Mucosa of rectum (tissue), 2 donors: ENCODE measurements at regions not wholly inside any gene's neighbourhood (a gene's known extent, or its start where the extent isn't known, plus 50 kb on each side); places are given as distances from the start of the nearest gene placed in this dataset.
"Not testable (repeated sequence)": the region's sequence is repeated elsewhere in the genome, so short reads cannot be mapped to it uniquely, and the experiment has no call there.

ENCODE experiments used
- H3K27ac ChIP-seq, 2 donors: one replicate each; pipeline ENCODE4 v1.7.0; 2013; ENCODE audit warnings: inconsistent platforms in 2 of 2, low read depth in 2 of 2, low read length in 2 of 2
- H3K27me3 ChIP-seq, 2 donors: one replicate each; pipeline ENCODE4 v1.7.0; 2013; ENCODE audit warnings: low read length in 2 of 2; ENCODE audit not compliant: control insufficient read depth in 2 of 2, insufficient read depth in 2 of 2
- H3K36me3 ChIP-seq, 2 donors: one replicate each; pipeline ENCODE4 v1.7.0; 2013; ENCODE audit warnings: low read length in 2 of 2; ENCODE audit not compliant: control insufficient read depth in 2 of 2, insufficient read depth in 2 of 2
- H3K4me1 ChIP-seq, 2 donors: one replicate each; pipeline ENCODE4 v1.7.0; 2013; ENCODE audit warnings: low read length in 2 of 2, mild to moderate bottlenecking in 1 of 2; ENCODE audit not compliant: control insufficient read depth in 2 of 2, insufficient read depth in 2 of 2
- H3K4me3 ChIP-seq, 2 donors: one replicate each; pipeline ENCODE4 v1.7.0; 2013; ENCODE audit warnings: low read length in 2 of 2
- H3K9ac ChIP-seq, 2 donors: one replicate each; pipeline ENCODE4 v1.7.0; 2013; ENCODE audit warnings: low read length in 2 of 2, low read depth in 1 of 2, mild to moderate bottlenecking in 1 of 2
- H3K9me3 ChIP-seq, 2 donors: one replicate each; pipeline ENCODE4 v1.7.0; 2013; ENCODE audit warnings: low read length in 2 of 2; ENCODE audit not compliant: control insufficient read depth in 2 of 2
- donor health status: healthy.
- donor health status: Normal muscosa, but diverticular disease.

GRCh38 chr6:19892260-19892659, 55.1 kb downstream of the ID4 start:
- Histone ChIP-seq H3K9me3 (no peaks in the 10 kb centered on the region), H3K9ac (no peak overlapping the region), H3K36me3 (no peaks in the 10 kb centered on the region), H3K4me1 (no peaks in the 10 kb centered on the region), H3K27me3 (no peaks in the 10 kb centered on the region), H3K4me3 (no peak overlapping the region), H3K27ac (no peak overlapping the region)

GRCh38 chr6:19895866-19896692, 58.9 kb downstream of the ID4 start:
- no peak overlapping the region for H3K4me3 ChIP-seq
- no peaks in the 10 kb centered on the region for H3K27me3 ChIP-seq
- no peaks in the 10 kb centered on the region for H3K36me3 ChIP-seq
- no peaks in the 10 kb centered on the region for H3K4me1 ChIP-seq
- H3K9me3 ChIP-seq, result no peaks in the 10 kb centered on the region
- no peak overlapping the region for H3K9ac ChIP-seq
- H3K27ac ChIP-seq, result no peak overlapping the region

- H3K9ac ChIP-seq, result no peak overlapping the region
- H3K36me3 ChIP-seq, result no peaks in the 10 kb centered on the region
- no peak overlapping the region for H3K27ac ChIP-seq
Measured at GRCh38 chr6:19896693-19897010, 59.5 kb downstream of the ID4 start.

GRCh38 chr6:19898141-19898740, 61.1 kb downstream of the ID4 start:
- H3K4me1 ChIP-seq, result no peaks in the 10 kb centered on the region
- no peak overlapping the region for H3K27ac ChIP-seq
- no peaks in the 10 kb centered on the region for H3K27me3 ChIP-seq
- no peaks in the 10 kb centered on the region for H3K9me3 ChIP-seq
- no peak overlapping the region for H3K4me3 ChIP-seq
- H3K36me3 ChIP-seq, result no peaks in the 10 kb centered on the region
- no peak overlapping the region for H3K9ac ChIP-seq

More at GRCh38 chr6:19896693-19897010, 59.5 kb downstream of the ID4 start:
- Histone ChIP-seq H3K27me3 (no peaks in the 10 kb centered on the region), H3K4me3 (no peak overlapping the region), H3K4me1 (no peaks in the 10 kb centered on the region), H3K9me3 (no peaks in the 10 kb centered on the region)

GRCh38 chr6:19902201-19902600, 65.0 kb downstream of the ID4 start:
- Histone ChIP-seq H3K27me3 (no peaks in the 10 kb centered on the region), H3K4me1 (no peaks in the 10 kb centered on the region), H3K4me3 (no peak overlapping the region), H3K9ac (no peak overlapping the region), H3K36me3 (no peaks in the 10 kb centered on the region), H3K9me3 (no peaks in the 10 kb centered on the region), H3K27ac (no peak overlapping the region)

GRCh38 chr6:19904408-19904807, 67.2 kb downstream of the ID4 start:
- not testable (repeated sequence) for H3K4me1 ChIP-seq, H3K27me3 ChIP-seq, H3K36me3 ChIP-seq, H3K9ac ChIP-seq, H3K27ac ChIP-seq, H3K4me3 ChIP-seq, H3K9me3 ChIP-seq

GRCh38 chr6:19905584-19905983, 68.4 kb downstream of the ID4 start:
- Histone ChIP-seq H3K27me3 (no peaks in the 10 kb centered on the region), H3K9ac (no peak overlapping the region), H3K27ac (no peak overlapping the region), H3K4me1 (no peaks in the 10 kb centered on the region), H3K4me3 (no peak overlapping the region), H3K36me3 (no peaks in the 10 kb centered on the region), H3K9me3 (no peaks in the 10 kb centered on the region)

- Histone ChIP-seq H3K27me3 (no peaks in the 10 kb centered on the region), H3K9me3 (no peaks in the 10 kb centered on the region), H3K4me1 (no peaks in the 10 kb centered on the region), H3K4me3 (no peak overlapping the region), H3K36me3 (no peaks in the 10 kb centered on the region), H3K9ac (no peak overlapping the region), H3K27ac (no peak overlapping the region)
Measured at GRCh38 chr6:19906171-19906570, 69.0 kb downstream of the ID4 start.

GRCh38 chr6:19911223-19911622, 74.1 kb downstream of the ID4 start:
- no peaks in the 10 kb centered on the region for H3K27me3 ChIP-seq
- no peaks in the 10 kb centered on the region for H3K36me3 ChIP-seq
- H3K9me3 ChIP-seq, result no peaks in the 10 kb centered on the region
- no peak overlapping the region for H3K4me3 ChIP-seq
- H3K4me1 ChIP-seq, result no peaks in the 10 kb centered on the region
- H3K9ac ChIP-seq, result no peak overlapping the region
- no peak overlapping the region for H3K27ac ChIP-seq

GRCh38 chr6:19918436-19918835, 81.3 kb downstream of the ID4 start:
- Histone ChIP-seq H3K4me3 (no peak overlapping the region), H3K4me1 (no peaks in the 10 kb centered on the region), H3K9ac (no peak overlapping the region), H3K36me3 (no peaks in the 10 kb centered on the region), H3K9me3 (peaks cover 0 to 2% of the 10 kb centered on the region in 2 donors), H3K27me3 (no peaks in the 10 kb centered on the region), H3K27ac (no peak overlapping the region)
